ENCODE measurements at regions not wholly inside any gene's neighbourhood (a gene's known extent, or its start where the extent isn't known, plus 50 kb on each side); places are given as distances from the start of the nearest gene placed in this dataset.

- TF ChIP-seq POLR2AphosphoS5 (IDR thresholded peaks at IDR 0.05; ENCODE audit: low read depth, low read length): no peak
- TF ChIP-seq REST (IDR thresholded peaks at IDR 0.05; ENCODE audit: insufficient read depth in 1 of 2, low read depth in 2 of 2, low read length in 2 of 2): no peak
- no peak for TF ChIP-seq SIN3A (IDR thresholded peaks at IDR 0.05; ENCODE audit: borderline replicate concordance, insufficient read depth, low read length)
- no peak for TF ChIP-seq TAF1 (IDR thresholded peaks at IDR 0.05; ENCODE audit: borderline replicate concordance, insufficient read depth, low read length)
Observed at GRCh38 chr16:54405478-54405877, 118.9 kb upstream of the IRX3 start.
